HEK293T (cell line): ENCODE measurements at regions not wholly inside any gene's neighbourhood (a gene's known extent, or its start where the extent isn't known, plus 50 kb on each side); places are given as distances from the start of the nearest gene placed in this dataset.

Experiments
- CTCF ChIA-PET: fragments of 350-600 bp; formaldehyde crosslinking; extraction: SDS; loops from one replicate; lab custom pipeline; 2021; ENCODE audit warnings: antibody characterized with exemption, inconsistent platforms; lab: Yijun Ruan, JAX
- POLR2A ChIA-PET: fragments of 350-600 bp; formaldehyde crosslinking; extraction: SDS; loops from one replicate; lab custom pipeline; 2020; ENCODE audit warnings: antibody characterized with exemption, inconsistent platforms; lab: Yijun Ruan, JAX
- DNase-seq: peaks from one replicate; pipeline ENCODE4 v3.0.0; 2012; ENCODE audit warnings: mixed read lengths; ENCODE audit errors: extremely low spot score
- ARNT ChIP-seq: fragments of 450-650 bp; IDR thresholded peaks from 2 replicates; pipeline ENCODE4 v1.6.1; 2017; ENCODE audit warnings: mild to moderate bottlenecking
- BHLHE40 ChIP-seq: fragments of 450-650 bp; IDR thresholded peaks from 2 replicates; pipeline ENCODE4 v1.6.1; 2016; ENCODE audit warnings: mild to moderate bottlenecking, moderate library complexity, borderline replicate concordance
- CTBP1 ChIP-seq: fragments of 450-650 bp; IDR thresholded peaks from 2 replicates; pipeline ENCODE4 v1.6.1; 2016; ENCODE audit warnings: borderline replicate concordance
- ELF4 ChIP-seq: fragments of 450-650 bp; IDR thresholded peaks from 2 replicates; pipeline ENCODE4 v1.6.1; 2017; ENCODE audit warnings: antibody characterized with exemption
- FOXA1 ChIP-seq: fragments of 450-650 bp; IDR thresholded peaks from 2 replicates; pipeline ENCODE4 v1.6.1; 2016; ENCODE audit warnings: mild to moderate bottlenecking
- FOXK2 ChIP-seq: fragments of 450-650 bp; IDR thresholded peaks from 2 replicates; pipeline ENCODE4 v1.6.1; 2016; ENCODE audit warnings: mild to moderate bottlenecking
- FOXM1 ChIP-seq: fragments of 450-650 bp; IDR thresholded peaks from 2 replicates; pipeline ENCODE4 v1.6.1; 2017; ENCODE audit warnings: mild to moderate bottlenecking, borderline replicate concordance
- HDGF ChIP-seq: fragments of 450-650 bp; IDR thresholded peaks from 2 replicates; pipeline ENCODE4 v1.6.1; 2017; ENCODE audit warnings: antibody characterized with exemption, borderline replicate concordance
- L3MBTL2 ChIP-seq: fragments of 450-650 bp; conservative IDR thresholded peaks from 2 replicates; pipeline ENCODE4 v1.6.1; 2016; ENCODE audit warnings: mild to moderate bottlenecking
- LEF1 ChIP-seq: fragments of 450-650 bp; IDR thresholded peaks from 2 replicates; pipeline ENCODE4 v1.6.1; 2017; ENCODE audit warnings: mild to moderate bottlenecking, borderline replicate concordance
- NFRKB ChIP-seq: fragments of 450-650 bp; IDR thresholded peaks from 2 replicates; pipeline ENCODE4 v1.6.1; 2016; ENCODE audit warnings: mild to moderate bottlenecking, moderate library complexity
- PKNOX1 ChIP-seq: fragments of 450-650 bp; IDR thresholded peaks from 2 replicates; pipeline ENCODE4 v1.6.1; 2016
- SP1 ChIP-seq: fragments of 450-650 bp; IDR thresholded peaks from 2 replicates; pipeline ENCODE4 v1.6.1; 2017
- SUZ12 ChIP-seq: fragments of 450-650 bp; IDR thresholded peaks from 2 replicates; pipeline ENCODE4 v1.6.1; 2016; ENCODE audit warnings: mild to moderate bottlenecking
- TARDBP ChIP-seq: fragments of 450-650 bp; IDR thresholded peaks from 2 replicates; pipeline ENCODE4 v1.6.1; 2016
- ZNF384 ChIP-seq: fragments of 450-650 bp; IDR thresholded peaks from 2 replicates; pipeline ENCODE4 v1.6.1; 2016

GRCh38 chr18:47522359-47522758 lies 270.9 kb upstream of the SKOR2 start:
- ChIA-PET CTCF (no interaction called here), POLR2A (no interaction called here)
- no peak for DNase-seq
- TF ChIP-seq FOXK2 (no peak), HDGF (no peak), SP1 (no peak), L3MBTL2 (no peak), SUZ12 (no peak), LEF1 (no peak), PKNOX1 (no peak), ZNF384 (no peak)

GRCh38 chr18:47520263-47520662 lies 268.8 kb upstream of the SKOR2 start:
- CTCF ChIA-PET: no interaction called here
- POLR2A ChIA-PET: no interaction called here
- no peak for TF ChIP-seq SUZ12
- TF ChIP-seq ZNF384: no peak
- no peak for TF ChIP-seq ELF4
- no peak for TF ChIP-seq L3MBTL2
- TF ChIP-seq LEF1: no peak
- TF ChIP-seq BHLHE40: no peak
- no peak for TF ChIP-seq SP1

GRCh38 chr18:47519706-47520105 lies 268.2 kb upstream of the SKOR2 start:
- CTCF ChIA-PET: no interaction called here
- DNase-seq: no peak
- POLR2A ChIA-PET: no interaction called here
- no peak for TF ChIP-seq FOXA1
- TF ChIP-seq ZNF384: no peak
- no peak for TF ChIP-seq NFRKB
- no peak for TF ChIP-seq SP1
- no peak for TF ChIP-seq PKNOX1
- no peak for TF ChIP-seq FOXM1
- TF ChIP-seq TARDBP: no peak
- TF ChIP-seq LEF1: no peak
- TF ChIP-seq SUZ12: no peak
- TF ChIP-seq ELF4: no peak
- no peak for TF ChIP-seq L3MBTL2
- TF ChIP-seq FOXK2: no peak
- TF ChIP-seq BHLHE40: no peak
- no peak for TF ChIP-seq HDGF
- no peak for TF ChIP-seq ARNT
- TF ChIP-seq CTBP1: no peak

More at GRCh38 chr18:47520263-47520662, 268.8 kb upstream of the SKOR2 start:
- no peak for DNase-seq

- ChIA-PET POLR2A (no interaction called here), CTCF (no interaction called here)
- no peak for DNase-seq
- no peak for TF ChIP-seq ELF4
- no peak for TF ChIP-seq LEF1
- no peak for TF ChIP-seq ARNT
- no peak for TF ChIP-seq L3MBTL2
- TF ChIP-seq CTBP1: no peak
- no peak for TF ChIP-seq FOXA1
- no peak for TF ChIP-seq NFRKB
- no peak for TF ChIP-seq TARDBP
- TF ChIP-seq SUZ12: no peak
- TF ChIP-seq FOXM1: no peak
These were observed 267.8 kb upstream of the SKOR2 start for GRCh38 chr18:47519277-47519676.

- ChIA-PET POLR2A (no interaction called here), CTCF (no interaction called here)
- DNase-seq: no peak
- no peak for TF ChIP-seq L3MBTL2
- no peak for TF ChIP-seq NFRKB
- TF ChIP-seq SP1: no peak
These were observed 262.2 kb upstream of the SKOR2 start for GRCh38 chr18:47513614-47514013.

GRCh38 chr18:47512726-47513435 lies 261.4 kb upstream of the SKOR2 start:
- no peak for DNase-seq
- CTCF ChIA-PET: no interaction called here
- TF ChIP-seq ELF4: no peak
- TF ChIP-seq BHLHE40: no peak
- TF ChIP-seq FOXM1: no peak
- TF ChIP-seq FOXA1: no peak
- TF ChIP-seq SUZ12: no peak
- no peak for TF ChIP-seq LEF1
- no peak for TF ChIP-seq FOXK2
- TF ChIP-seq NFRKB: no peak
- no peak for TF ChIP-seq TARDBP
- TF ChIP-seq SP1: no peak
- no peak for TF ChIP-seq CTBP1
- no peak for TF ChIP-seq ZNF384
- TF ChIP-seq L3MBTL2: no peak
- no peak for TF ChIP-seq PKNOX1
- TF ChIP-seq HDGF: no peak
- TF ChIP-seq ARNT: no peak
- POLR2A ChIA-PET: no interaction called here

- ChIA-PET POLR2A (no interaction called here), CTCF (no interaction called here)
- TF ChIP-seq ZNF384 (no peak), HDGF (no peak), SP1 (no peak), SUZ12 (no peak), ELF4 (no peak), ARNT (no peak), FOXM1 (no peak), NFRKB (no peak), LEF1 (no peak), FOXK2 (no peak), L3MBTL2 (no peak), FOXA1 (no peak)
- DNase-seq: no peak
These were observed 260.6 kb upstream of the SKOR2 start for GRCh38 chr18:47512056-47512455.
